Endothelial cell of umbilical vein (primary cell): ENCODE measurements at regions not wholly inside any gene's neighbourhood (a gene's known extent, or its start where the extent isn't known, plus 50 kb on each side); places are given as distances from the start of the nearest gene placed in this dataset.

ENCODE experiments used
- BruUV-seq: library from RNA; stranded (reverse); fragments of 400-500 nt; replicated peaks from 2 replicates; lab custom pipeline; 2021; lab: Mats Ljungman, UMichigan
- CTCF ChIA-PET: fragments of 300-600, 350-600 bp; sonication (Branson Sonifier 250); formaldehyde crosslinking; loops from one replicate; lab custom pipeline; 2021; ENCODE audit warnings: antibody characterized with exemption, inconsistent platforms; lab: Charles Lee
- POLR2A ChIA-PET: fragments of 300-600, 350-600 bp; sonication (Branson Sonifier 250); formaldehyde crosslinking; loops from one replicate; lab custom pipeline; 2021; ENCODE audit warnings: antibody characterized with exemption, inconsistent platforms; lab: Charles Lee
- DNase-seq: peaks from one replicate; pipeline ENCODE4 v3.0.0-alpha.2; 2011; ENCODE audit warnings: low read depth, low spot score
- FAIRE-seq: peaks from 2 replicates; lab custom pipeline; 2011; peaks lifted over from hg19 to GRCh38; lab: Jason Lieb, UNC
- H2AFZ ChIP-seq: 2 replicates; pipeline ENCODE4 v1.6.0; 2012; ENCODE audit warnings: low read depth, low read length, control low read depth, inconsistent platforms
- H3K27ac ChIP-seq: 2 replicates; pipeline ENCODE4 v1.5.1; 2011; ENCODE audit warnings: low read depth, mild to moderate bottlenecking, control low read depth, low read length, moderate library complexity; ENCODE audit not compliant: insufficient read depth
- H3K27me3 ChIP-seq, 2 experiments: 2 replicates each; pipeline versions ENCODE4 v1.6.0 to v1.6.1; 2011; ENCODE audit warnings: low read length in 2 of 2, mixed read lengths in 1 of 2; ENCODE audit not compliant: control insufficient read depth in 2 of 2, insufficient read depth in 2 of 2
- H3K36me3 ChIP-seq, 2 experiments: 2 replicates in 1 of 2; 3 replicates in 1 of 2; pipeline ENCODE4 v1.5.1; 2011; ENCODE audit warnings: low read length in 2 of 2, mild to moderate bottlenecking in 1 of 2, moderate library complexity in 1 of 2; ENCODE audit not compliant: control insufficient read depth in 2 of 2, insufficient read depth in 2 of 2; ENCODE audit errors: extremely low read depth in 1 of 2
- H3K4me1 ChIP-seq: 3 replicates; pipeline ENCODE4 v1.5.1; 2011; ENCODE audit warnings: mild to moderate bottlenecking, low read length; ENCODE audit not compliant: control insufficient read depth, insufficient read depth; ENCODE audit errors: extremely low read depth
- H3K4me2 ChIP-seq: 2 replicates; pipeline ENCODE4 v1.6.1; 2011; ENCODE audit warnings: low read length, control low read depth, mixed read lengths; ENCODE audit not compliant: insufficient read depth
- H3K4me3 ChIP-seq, 3 experiments: fragments of 200-600 bp in 1 of 3; sonication (generic), shearing (Covaris generic) in 1 of 3; replicated peaks in 1 of 3; 2 replicates each; pipeline ENCODE4 v1.5.1; 2011 to 2016; ENCODE audit warnings: control low read depth in 3 of 3, low read length in 3 of 3, mild to moderate bottlenecking in 2 of 3, inconsistent platforms in 1 of 3, low read depth in 1 of 3, moderate library complexity in 1 of 3; ENCODE audit not compliant: insufficient read depth in 1 of 3
- H3K79me2 ChIP-seq: 2 replicates; pipeline ENCODE4 v1.6.0; 2012; ENCODE audit warnings: low read length, inconsistent platforms; ENCODE audit not compliant: control insufficient read depth, insufficient read depth
- H3K9ac ChIP-seq: replicated peaks from 2 replicates; pipeline ENCODE3; 2011; ENCODE audit warnings: low read length, control low read depth; ENCODE audit not compliant: insufficient read depth; ENCODE audit errors: extremely low read depth
- H3K9me1 ChIP-seq: replicated peaks from 3 replicates; pipeline ENCODE4 v1.6.0; 2011; ENCODE audit warnings: mild to moderate bottlenecking, low read length; ENCODE audit not compliant: control insufficient read depth, insufficient read depth; ENCODE audit errors: extremely low read depth
- H3K9me3 ChIP-seq: replicated peaks from 2 replicates; pipeline ENCODE4 v1.5.1; 2012; ENCODE audit warnings: low read length, inconsistent platforms; ENCODE audit not compliant: control insufficient read depth, insufficient read depth
- H4K20me1 ChIP-seq: replicated peaks from 2 replicates; pipeline ENCODE3; 2011; ENCODE audit warnings: mild to moderate bottlenecking, low read length; ENCODE audit not compliant: control insufficient read depth, insufficient read depth; ENCODE audit errors: extremely low read depth
- CTCF ChIP-seq, 2 donors: IDR thresholded peaks; 1 replicate in 1 of 2; 2 replicates in 1 of 2; pipeline ENCODE4 v1.5.1; 2011; ENCODE audit warnings: low read length in 2 of 2, mild to moderate bottlenecking in 2 of 2, moderate library complexity in 2 of 2, control low read depth in 1 of 2, inconsistent platforms in 1 of 2, low read depth in 1 of 2; ENCODE audit not compliant: insufficient read depth in 1 of 2; ENCODE audit errors: extremely low read depth in 1 of 2
- EZH2 ChIP-seq: IDR thresholded peaks from 2 replicates; pipeline ENCODE4 v1.6.1; 2012; ENCODE audit warnings: borderline replicate concordance, low read depth, mild to moderate bottlenecking, moderate library complexity, low read length, inconsistent platforms; ENCODE audit not compliant: severe bottlenecking
- FOS ChIP-seq: IDR thresholded peaks from 2 replicates; pipeline ENCODE4 v1.6.1; 2011; ENCODE audit warnings: mild to moderate bottlenecking, low read length, moderate library complexity, borderline replicate concordance; ENCODE audit not compliant: insufficient read depth
- GATA2 ChIP-seq: IDR thresholded peaks from 2 replicates; pipeline ENCODE4 v1.7.0; 2011; ENCODE audit warnings: low read depth, mild to moderate bottlenecking, moderate library complexity, mixed read lengths, low read length; ENCODE audit not compliant: insufficient read length, insufficient read depth
- JUN ChIP-seq: IDR thresholded peaks from 2 replicates; pipeline ENCODE4 v1.6.1; 2011; ENCODE audit warnings: borderline replicate concordance, low read depth; ENCODE audit not compliant: insufficient read length, insufficient read depth
- MAX ChIP-seq: IDR thresholded peaks from 2 replicates; pipeline ENCODE4 v1.6.1; 2011; ENCODE audit not compliant: insufficient read depth, insufficient read length
- MYC ChIP-seq: IDR thresholded peaks from one replicate; pipeline ENCODE4 v1.6.1; 2011; ENCODE audit warnings: mild to moderate bottlenecking, low read depth, low read length
- POLR2A ChIP-seq: IDR thresholded peaks from 2 replicates; pipeline ENCODE4 v1.6.1; 2012; ENCODE audit warnings: low read depth, mild to moderate bottlenecking, control low read depth, low read length
- POLR2AphosphoS5 ChIP-seq: IDR thresholded peaks from 2 replicates; pipeline ENCODE4 v1.6.1; 2012; ENCODE audit warnings: low read depth, mild to moderate bottlenecking, control low read depth, low read length, moderate library complexity; ENCODE audit not compliant: insufficient read depth
- dilution Hi-C: fragments of 300-500 bp; cut with MboI; formaldehyde crosslinking; loops from one replicate; pipeline ENCODE4 v1.15.0; 2019; ENCODE audit warnings: low sequenced_read_pairs; ENCODE audit not compliant: extremely low pct_ligation_motif_present
- intact Hi-C: fragments of 100-400 bp; cut with micrococcal nuclease; formaldehyde crosslinking; loops from one replicate; pipeline ENCODE4 v1.10.0; 2022

- Histone ChIP-seq H3K79me2 (no peaks in the 10 kb centered on the region), H3K4me2 (no peak overlapping the region), H3K36me3 (no peaks in the 10 kb centered on the region), H2AFZ (no peak overlapping the region), H3K9me3 (no peaks in the 10 kb centered on the region), H3K4me1 (no peaks in the 10 kb centered on the region), H3K9ac (no peak overlapping the region), H3K27ac (no peak overlapping the region), H4K20me1 (no peaks in the 10 kb centered on the region), H3K27me3 (no peaks in the 10 kb centered on the region), H3K9me1 (no peaks in the 10 kb centered on the region), H3K4me3 (no peak overlapping the region)
- DNase-seq (no peak), FAIRE-seq (no peak)
- TF ChIP-seq MAX (no peak), FOS (no peak), POLR2AphosphoS5 (no peak), GATA2 (no peak), CTCF (IDR thresholded peaks at IDR 0.05; ENCODE audit: extremely low read depth in 1 of 2, insufficient read depth in 1 of 2, low read depth in 1 of 2, low read length in 2 of 2) (no peak), EZH2 (no peak), JUN (no peak), POLR2A (no peak), MYC (no peak)
- intact Hi-C loops: no loop called here
- ChIA-PET POLR2A (no interaction called here), CTCF (no interaction called here)
- dilution Hi-C loops: no loop called here
- no TSS peak for BruUV-seq
These were observed 55.2 kb upstream of the OLFM1 start for GRCh38 chr9:135032041-135032835.
